ENCODE measurements at regions not wholly inside any gene's neighbourhood (a gene's known extent, or its start where the extent isn't known, plus 50 kb on each side); places are given as distances from the start of the nearest gene placed in this dataset.

DNA sequence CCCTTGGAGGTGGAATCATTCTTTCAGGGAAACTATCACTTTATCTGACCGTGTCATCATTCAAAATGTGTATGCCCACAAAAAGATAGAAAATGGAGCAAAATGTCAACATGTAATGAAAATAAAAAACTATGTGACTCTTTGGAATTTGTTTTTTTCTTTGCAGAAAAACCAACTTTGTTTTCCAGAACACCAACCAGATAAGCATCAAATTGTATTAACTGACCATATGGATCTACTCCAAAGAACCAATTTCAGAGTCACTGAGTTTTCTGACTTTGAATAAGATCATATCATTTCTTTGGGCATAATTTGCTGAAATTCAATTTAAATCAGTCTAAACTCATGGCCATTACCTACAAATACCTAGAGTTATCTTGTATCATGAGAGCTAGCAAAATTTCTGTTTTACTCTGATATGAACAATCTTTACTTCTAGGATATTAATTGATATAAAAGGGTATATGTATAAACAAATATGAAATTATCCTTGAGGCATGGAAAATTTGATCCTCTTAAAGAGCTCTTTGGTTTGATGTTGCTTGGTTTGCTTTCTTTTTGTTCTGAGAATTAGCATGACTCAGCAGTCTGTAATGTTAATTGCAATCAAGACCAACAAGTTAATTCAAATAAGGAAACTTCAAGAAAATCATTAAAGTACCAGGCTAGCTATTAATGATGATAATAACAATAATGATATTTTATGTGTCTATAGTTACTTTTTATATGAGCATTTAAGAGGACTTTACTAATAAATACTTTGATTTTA, 444.4 kb upstream of the MARCKS start:
- Histone ChIP-seq H3K27ac (ENCODE audit: low read depth, low read length) (no peak overlapping the region), H3K36me3 (ENCODE audit: control insufficient read depth, insufficient read depth, low read length) (no peaks in the 10 kb centered on the region), H3K4me3 (ENCODE audit: low read length) (no peak overlapping the region), H3K9ac (ENCODE audit: low read length) (no peak overlapping the region), H3K4me1 (ENCODE audit: control insufficient read depth, insufficient read depth, low read length) (peaks cover 2% of the 10 kb centered on the region), H3K27me3 (ENCODE audit: control insufficient read depth, insufficient read depth, low read length) (no peaks in the 10 kb centered on the region)

DNA sequence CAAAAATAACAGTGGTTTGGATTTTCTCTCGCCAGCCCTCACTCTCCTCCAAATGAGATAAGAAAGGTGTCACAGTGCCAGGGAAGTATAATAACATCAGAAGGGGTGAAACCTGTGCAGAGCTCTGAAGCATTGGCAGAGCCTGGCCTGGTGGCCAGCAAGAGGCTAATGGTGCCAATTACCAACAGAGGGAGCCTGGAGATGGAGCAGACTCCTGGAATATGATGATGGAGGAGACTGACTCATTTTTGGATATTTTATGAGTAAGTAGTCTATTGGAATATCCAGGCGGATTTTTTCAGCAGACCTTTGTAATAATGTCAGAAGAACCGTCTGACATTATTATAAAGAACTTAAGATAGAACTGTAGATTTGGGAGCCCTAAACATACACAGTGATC, 442.6 kb upstream of the MARCKS start:
- Histone ChIP-seq H3K27me3 (ENCODE audit: control insufficient read depth, insufficient read depth, low read length) (no peaks in the 10 kb centered on the region), H3K4me3 (ENCODE audit: low read length) (no peak overlapping the region), H3K36me3 (ENCODE audit: control insufficient read depth, insufficient read depth, low read length) (no peaks in the 10 kb centered on the region), H3K4me1 (ENCODE audit: control insufficient read depth, insufficient read depth, low read length) (peaks cover 2% of the 10 kb centered on the region), H3K9ac (ENCODE audit: low read length) (no peak overlapping the region), H3K27ac (ENCODE audit: low read depth, low read length) (peak overlapping the region; percentile 24)

DNA sequence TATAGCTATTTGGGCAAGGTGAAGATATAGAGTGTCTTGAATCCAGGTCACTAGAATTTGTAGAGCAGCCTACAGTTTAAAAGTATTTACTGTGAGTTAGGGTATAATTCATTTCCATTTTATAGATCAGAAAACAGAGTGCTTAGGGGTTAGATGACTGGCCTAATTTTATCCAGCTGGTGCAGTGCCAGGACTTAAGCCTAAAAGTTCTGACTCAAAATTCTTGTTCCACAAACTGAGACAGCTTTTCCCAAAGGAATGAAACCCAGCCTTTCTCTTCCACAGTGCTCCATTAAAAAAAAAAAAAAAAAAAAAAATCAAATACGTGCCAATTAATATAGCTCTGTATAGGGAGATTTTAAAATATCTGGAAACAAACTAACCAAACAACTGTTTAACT, 441.0 kb upstream of the MARCKS start:
- Histone ChIP-seq H3K27me3 (ENCODE audit: control insufficient read depth, insufficient read depth, low read length) (no peaks in the 10 kb centered on the region), H3K9ac (ENCODE audit: low read length) (no peak overlapping the region), H3K4me3 (ENCODE audit: low read length) (no peak overlapping the region), H3K4me1 (ENCODE audit: control insufficient read depth, insufficient read depth, low read length) (peaks cover 2% of the 10 kb centered on the region), H3K27ac (ENCODE audit: low read depth, low read length) (no peak overlapping the region), H3K36me3 (ENCODE audit: control insufficient read depth, insufficient read depth, low read length) (no peaks in the 10 kb centered on the region)

DNA sequence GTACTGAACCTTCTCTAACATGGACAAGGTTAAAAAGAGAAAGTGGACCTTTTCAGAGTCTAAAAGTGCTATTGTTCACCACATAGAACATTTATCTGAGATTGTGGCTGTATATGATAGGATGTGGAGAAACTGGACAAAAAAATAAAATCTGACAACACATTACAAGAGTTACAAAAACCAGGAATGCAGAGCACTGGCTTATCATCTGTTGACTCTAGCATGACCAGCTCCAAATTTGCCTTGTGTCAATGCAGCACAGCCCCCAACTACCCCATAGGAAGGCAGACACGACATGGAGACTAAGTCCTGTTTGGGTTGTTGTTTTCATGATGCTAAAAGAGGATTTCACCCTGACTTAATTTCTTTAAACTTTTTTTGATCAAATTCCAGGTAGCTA, 436.9 kb upstream of the MARCKS start:
- no peaks in the 10 kb centered on the region for H3K27me3 ChIP-seq (ENCODE audit: control insufficient read depth, insufficient read depth, low read length)
- H3K27ac ChIP-seq (ENCODE audit: low read depth, low read length), result no peak overlapping the region
- no peak overlapping the region for H3K4me3 ChIP-seq (ENCODE audit: low read length)
- no peak overlapping the region for H3K9ac ChIP-seq (ENCODE audit: low read length)
- peaks cover 7% of the 10 kb centered on the region for H3K4me1 ChIP-seq (ENCODE audit: control insufficient read depth, insufficient read depth, low read length)
- no peaks in the 10 kb centered on the region for H3K36me3 ChIP-seq (ENCODE audit: control insufficient read depth, insufficient read depth, low read length)

DNA sequence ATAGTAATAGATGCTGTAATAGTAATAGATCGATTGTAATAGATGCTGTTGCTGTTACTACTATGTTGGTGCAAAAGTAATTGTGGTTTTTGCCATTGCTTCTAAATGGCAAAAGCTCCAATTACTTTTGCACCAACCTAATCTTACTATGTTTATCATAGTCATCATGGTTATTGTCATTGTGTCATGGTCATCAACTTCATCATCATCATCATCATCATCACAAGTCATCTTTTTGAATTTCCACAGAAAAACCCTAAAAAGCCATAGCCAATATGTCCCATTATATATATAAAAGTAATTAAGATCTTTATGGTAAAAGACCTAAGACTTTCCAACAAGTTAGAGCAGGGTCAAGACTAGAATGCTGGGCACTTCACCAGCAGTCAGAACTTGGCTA, 435.1 kb upstream of the MARCKS start:
- Histone ChIP-seq H3K36me3 (ENCODE audit: control insufficient read depth, insufficient read depth, low read length) (no peaks in the 10 kb centered on the region), H3K4me1 (ENCODE audit: control insufficient read depth, insufficient read depth, low read length) (peaks cover 7% of the 10 kb centered on the region), H3K4me3 (ENCODE audit: low read length) (no peak overlapping the region), H3K27me3 (ENCODE audit: control insufficient read depth, insufficient read depth, low read length) (no peaks in the 10 kb centered on the region), H3K27ac (ENCODE audit: low read depth, low read length) (no peak overlapping the region), H3K9ac (ENCODE audit: low read length) (no peak overlapping the region)

DNA sequence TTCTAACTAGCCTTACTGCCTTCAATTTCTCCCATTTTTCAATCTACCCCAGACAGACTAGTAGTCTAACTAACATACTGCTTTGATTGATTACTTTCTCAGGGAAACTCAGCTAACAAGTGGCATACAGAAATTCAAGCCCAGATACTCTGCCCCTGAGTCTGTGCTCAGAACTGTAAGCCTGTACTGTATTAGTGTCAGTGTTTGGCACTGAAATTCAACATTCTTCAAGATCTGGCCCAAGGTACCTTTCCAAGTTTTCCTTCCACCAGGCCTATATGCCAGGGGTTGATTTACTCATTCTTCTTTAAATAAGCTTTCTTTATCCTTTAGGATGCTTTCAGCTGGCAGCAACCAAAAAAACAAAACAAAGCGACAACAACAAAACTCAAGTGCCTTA, 433.2 kb upstream of the MARCKS start:
- peak overlapping the region; percentile 50 for H3K27ac ChIP-seq (ENCODE audit: low read depth, low read length)

DNA sequence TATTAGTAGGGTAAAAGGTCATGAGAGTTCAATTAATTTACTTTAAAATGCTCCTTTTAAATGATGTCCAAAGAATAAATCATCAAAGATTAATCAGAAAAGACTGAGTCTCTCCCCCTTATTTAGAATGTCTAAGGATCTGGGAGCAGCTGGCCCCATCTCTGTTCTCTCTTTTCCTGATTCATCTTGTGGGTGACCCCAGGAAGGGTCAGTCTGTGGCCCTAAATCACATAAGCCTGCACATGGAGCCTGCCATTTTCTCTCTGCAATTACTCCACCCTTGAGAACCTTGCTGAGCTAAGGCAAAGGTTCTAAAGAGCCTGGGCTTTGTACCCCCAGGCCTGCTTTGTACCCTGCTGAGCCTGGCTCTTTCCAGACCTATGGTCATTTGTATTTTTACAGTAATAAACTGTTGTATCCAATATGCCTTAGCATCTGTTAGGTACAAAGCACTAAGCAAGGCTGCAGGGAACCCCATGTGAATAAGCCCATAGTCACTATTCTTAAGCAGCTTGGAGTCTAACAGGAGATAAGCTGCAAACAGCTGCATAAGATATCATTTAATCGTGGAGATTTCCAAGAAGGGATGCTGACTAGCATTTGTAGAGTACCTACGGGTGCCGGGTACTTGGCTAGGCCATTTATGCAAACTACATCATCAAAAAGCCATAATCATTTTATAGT, 431.0 kb upstream of the MARCKS start:
- Histone ChIP-seq H3K36me3 (ENCODE audit: control insufficient read depth, insufficient read depth, low read length) (no peaks in the 10 kb centered on the region), H3K9ac (ENCODE audit: low read length) (no peak overlapping the region), H3K27me3 (ENCODE audit: control insufficient read depth, insufficient read depth, low read length) (no peaks in the 10 kb centered on the region), H3K4me1 (ENCODE audit: control insufficient read depth, insufficient read depth, low read length) (peaks cover 7% of the 10 kb centered on the region), H3K4me3 (ENCODE audit: low read length) (no peak overlapping the region), H3K27ac (ENCODE audit: low read depth, low read length) (no peak overlapping the region)

More for the DNA sequence above, 433.2 kb upstream of the MARCKS start:
- no peaks in the 10 kb centered on the region for H3K27me3 ChIP-seq (ENCODE audit: control insufficient read depth, insufficient read depth, low read length)
- peaks cover 7% of the 10 kb centered on the region for H3K4me1 ChIP-seq (ENCODE audit: control insufficient read depth, insufficient read depth, low read length)
- H3K4me3 ChIP-seq (ENCODE audit: low read length), result no peak overlapping the region
- no peaks in the 10 kb centered on the region for H3K36me3 ChIP-seq (ENCODE audit: control insufficient read depth, insufficient read depth, low read length)
- no peak overlapping the region for H3K9ac ChIP-seq (ENCODE audit: low read length)

DNA sequence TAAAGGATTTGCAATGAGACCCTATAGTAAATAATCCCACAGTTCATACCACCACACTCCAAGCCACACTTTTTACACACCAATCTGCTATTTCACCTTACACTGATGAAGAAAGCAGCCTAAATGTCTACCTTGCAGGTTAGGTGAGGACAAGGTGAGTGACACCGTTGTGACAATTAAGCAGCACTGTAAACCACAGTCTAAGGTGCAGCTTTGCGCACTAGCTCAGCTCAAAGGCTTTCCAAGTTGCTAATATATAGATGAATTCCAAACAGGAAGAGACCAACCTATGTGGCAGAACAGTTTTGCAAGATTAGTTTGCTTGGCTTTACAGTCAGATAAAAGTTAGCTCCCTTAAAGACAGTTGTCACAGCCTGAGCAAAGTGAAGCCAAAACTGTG, 429.5 kb upstream of the MARCKS start:
- Histone ChIP-seq H3K9ac (ENCODE audit: low read length) (no peak overlapping the region), H3K4me3 (ENCODE audit: low read length) (no peak overlapping the region), H3K27me3 (ENCODE audit: control insufficient read depth, insufficient read depth, low read length) (no peaks in the 10 kb centered on the region), H3K36me3 (ENCODE audit: control insufficient read depth, insufficient read depth, low read length) (no peaks in the 10 kb centered on the region), H3K27ac (ENCODE audit: low read depth, low read length) (no peak overlapping the region), H3K4me1 (ENCODE audit: control insufficient read depth, insufficient read depth, low read length) (peaks cover 7% of the 10 kb centered on the region)

DNA sequence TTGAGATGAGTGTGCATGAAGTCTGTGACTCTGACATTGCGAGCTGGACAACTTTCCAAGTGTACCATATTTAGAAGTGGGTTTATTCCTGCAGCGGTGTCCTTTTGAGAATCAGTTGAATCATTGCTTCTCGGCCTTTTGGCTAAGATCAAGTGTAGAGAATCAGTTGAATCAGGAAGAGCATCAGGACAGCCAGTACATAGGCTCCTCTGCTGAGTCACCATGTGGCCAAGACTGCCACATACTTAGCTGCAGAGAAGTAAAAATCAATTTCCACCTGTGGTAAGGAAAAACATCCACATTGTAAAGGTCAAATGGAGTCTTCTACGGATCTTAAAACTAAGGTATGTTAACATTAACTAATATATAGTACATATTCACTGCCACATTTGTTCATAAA, 428.4 kb upstream of the MARCKS start:
- Histone ChIP-seq H3K27ac (ENCODE audit: low read depth, low read length) (no peak overlapping the region), H3K9ac (ENCODE audit: low read length) (no peak overlapping the region), H3K27me3 (ENCODE audit: control insufficient read depth, insufficient read depth, low read length) (no peaks in the 10 kb centered on the region), H3K4me3 (ENCODE audit: low read length) (no peak overlapping the region), H3K36me3 (ENCODE audit: control insufficient read depth, insufficient read depth, low read length) (no peaks in the 10 kb centered on the region), H3K4me1 (ENCODE audit: control insufficient read depth, insufficient read depth, low read length) (peaks cover 7% of the 10 kb centered on the region)

DNA sequence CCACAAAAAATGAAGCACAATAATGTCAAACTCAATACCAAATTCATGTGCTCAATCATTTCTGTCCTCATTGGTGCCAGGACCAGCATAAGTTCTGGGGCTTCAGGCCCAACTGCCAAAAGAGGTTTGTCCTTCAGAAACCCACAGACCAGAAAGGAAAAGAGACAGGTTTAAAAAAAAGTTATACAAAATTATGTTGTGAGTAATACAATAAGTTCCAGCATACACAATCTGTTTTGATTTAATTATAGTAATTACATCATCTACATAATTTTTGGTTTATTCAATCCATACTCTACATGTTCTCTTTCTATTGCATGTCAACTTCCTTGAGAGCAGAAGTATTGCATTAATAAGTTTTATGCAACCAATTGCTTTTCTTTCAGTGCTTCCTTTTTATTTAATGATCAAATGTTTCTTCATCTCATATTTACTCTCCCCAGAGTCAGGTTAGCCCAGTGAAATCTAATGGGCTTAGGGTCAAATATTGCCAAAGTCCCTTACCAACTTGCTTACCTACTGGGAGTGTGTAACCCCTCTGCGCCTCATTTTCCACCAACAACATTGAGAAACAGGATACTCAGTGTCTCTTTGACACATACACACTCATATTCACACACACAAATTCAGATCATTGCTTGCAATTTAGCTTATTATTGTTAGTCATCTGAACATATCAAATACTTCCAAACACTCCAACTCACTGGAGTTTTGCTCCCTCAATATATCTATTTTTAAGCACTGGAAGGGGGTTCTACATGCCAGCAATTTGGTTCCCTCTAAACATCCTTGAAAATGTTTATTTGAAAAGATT, 424.4 kb upstream of the MARCKS start:
- Histone ChIP-seq H3K27ac (ENCODE audit: low read depth, low read length) (no peak overlapping the region), H3K4me1 (ENCODE audit: control insufficient read depth, insufficient read depth, low read length) (no peaks in the 10 kb centered on the region), H3K4me3 (ENCODE audit: low read length) (no peak overlapping the region), H3K9ac (ENCODE audit: low read length) (no peak overlapping the region), H3K36me3 (ENCODE audit: control insufficient read depth, insufficient read depth, low read length) (no peaks in the 10 kb centered on the region), H3K27me3 (ENCODE audit: control insufficient read depth, insufficient read depth, low read length) (no peaks in the 10 kb centered on the region)

DNA sequence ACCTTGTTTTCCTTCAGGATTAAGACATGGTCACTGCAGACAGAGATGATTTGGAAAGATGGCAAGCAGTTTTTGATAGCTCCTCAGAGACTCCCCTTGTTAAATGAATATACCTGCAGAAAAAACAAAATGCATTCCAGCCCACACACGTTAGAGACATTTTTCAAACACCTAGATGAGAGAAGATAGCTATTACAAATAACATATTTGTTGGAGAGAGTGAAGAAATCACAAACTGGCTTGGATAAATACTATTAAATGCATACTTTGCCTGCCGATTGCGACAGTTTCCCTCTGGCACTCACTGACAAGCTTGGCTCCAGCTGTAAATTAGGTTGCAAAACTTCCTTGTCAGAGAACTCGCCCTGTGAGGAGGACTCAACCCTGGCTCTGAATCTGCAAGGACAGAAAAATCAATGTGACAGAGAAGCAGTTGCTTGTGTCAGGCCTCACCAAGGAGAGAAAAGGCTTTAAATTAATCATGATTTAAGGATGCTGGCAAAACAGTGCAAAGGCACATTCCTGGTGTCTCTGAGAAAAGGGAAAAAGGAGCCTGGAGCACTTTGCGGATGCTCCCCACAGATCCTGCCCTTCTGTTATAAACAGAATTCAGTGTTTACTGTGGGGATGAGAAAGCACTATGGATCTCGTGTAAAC, 423.7 kb upstream of the MARCKS start:
- Histone ChIP-seq H3K27ac (ENCODE audit: low read depth, low read length) (no peak overlapping the region), H3K27me3 (ENCODE audit: control insufficient read depth, insufficient read depth, low read length) (no peaks in the 10 kb centered on the region), H3K4me3 (ENCODE audit: low read length) (no peak overlapping the region), H3K4me1 (ENCODE audit: control insufficient read depth, insufficient read depth, low read length) (no peaks in the 10 kb centered on the region), H3K9ac (ENCODE audit: low read length) (no peak overlapping the region), H3K36me3 (ENCODE audit: control insufficient read depth, insufficient read depth, low read length) (no peaks in the 10 kb centered on the region)

DNA sequence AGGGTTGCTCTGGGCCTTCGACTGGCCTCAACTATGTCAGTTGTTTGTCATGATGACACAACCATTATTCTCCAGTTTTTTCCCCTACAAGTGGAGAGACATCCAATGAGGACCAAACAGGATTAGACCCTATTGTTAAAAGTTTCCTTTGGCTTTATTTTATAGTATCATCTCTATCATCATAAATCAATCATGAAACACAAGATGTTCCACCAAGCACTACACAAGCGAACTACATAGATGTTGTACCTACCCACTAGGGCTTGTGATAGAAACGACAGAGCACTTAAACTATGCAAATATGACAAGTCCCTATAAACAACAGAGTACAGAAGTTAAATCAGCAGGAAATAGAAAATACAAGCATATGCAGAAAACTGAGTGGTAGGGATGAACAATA, 422.5 kb upstream of the MARCKS start:
- H3K4me1 ChIP-seq (ENCODE audit: control insufficient read depth, insufficient read depth, low read length), result no peaks in the 10 kb centered on the region
- H3K9ac ChIP-seq (ENCODE audit: low read length), result no peak overlapping the region
- H3K4me3 ChIP-seq (ENCODE audit: low read length), result no peak overlapping the region
- no peaks in the 10 kb centered on the region for H3K27me3 ChIP-seq (ENCODE audit: control insufficient read depth, insufficient read depth, low read length)
- H3K36me3 ChIP-seq (ENCODE audit: control insufficient read depth, insufficient read depth, low read length), result no peaks in the 10 kb centered on the region
- H3K27ac ChIP-seq (ENCODE audit: low read depth, low read length), result no peak overlapping the region
